CD4-positive, alpha-beta T cell treated with Interleukin-4 for 4 hours (primary cell): ENCODE measurements at regions not wholly inside any gene's neighbourhood (a gene's known extent, or its start where the extent isn't known, plus 50 kb on each side); places are given as distances from the start of the nearest gene placed in this dataset.

Experiments
- DNase-seq: peaks from one replicate; pipeline ENCODE4 v3.0.0-alpha.2; 2020

GRCh38 chr10:78770167-78771090, 298.3 kb upstream of the ZMIZ1 start:
- no peak for DNase-seq

DNA sequence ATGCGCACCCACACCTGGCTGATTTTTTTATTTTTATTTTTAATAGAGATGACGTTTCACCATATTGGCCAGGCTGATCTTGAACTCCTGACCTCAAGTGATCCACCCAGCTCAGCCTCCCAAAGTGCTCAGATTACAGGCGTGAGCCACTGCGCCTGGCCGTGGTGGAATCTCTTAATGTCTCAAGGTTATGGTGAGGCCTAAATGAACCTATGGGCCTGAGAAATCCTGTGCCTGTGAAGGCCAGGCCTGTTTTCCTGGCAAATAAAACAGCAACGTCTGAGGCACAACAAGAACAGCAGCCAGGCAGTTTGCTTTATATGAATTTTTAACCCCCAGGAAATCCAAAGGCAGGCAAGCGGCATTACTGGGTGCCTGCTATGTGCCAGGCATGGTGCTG, 297.5 kb upstream of the ZMIZ1 start:
- DNase-seq = no peak

DNA sequence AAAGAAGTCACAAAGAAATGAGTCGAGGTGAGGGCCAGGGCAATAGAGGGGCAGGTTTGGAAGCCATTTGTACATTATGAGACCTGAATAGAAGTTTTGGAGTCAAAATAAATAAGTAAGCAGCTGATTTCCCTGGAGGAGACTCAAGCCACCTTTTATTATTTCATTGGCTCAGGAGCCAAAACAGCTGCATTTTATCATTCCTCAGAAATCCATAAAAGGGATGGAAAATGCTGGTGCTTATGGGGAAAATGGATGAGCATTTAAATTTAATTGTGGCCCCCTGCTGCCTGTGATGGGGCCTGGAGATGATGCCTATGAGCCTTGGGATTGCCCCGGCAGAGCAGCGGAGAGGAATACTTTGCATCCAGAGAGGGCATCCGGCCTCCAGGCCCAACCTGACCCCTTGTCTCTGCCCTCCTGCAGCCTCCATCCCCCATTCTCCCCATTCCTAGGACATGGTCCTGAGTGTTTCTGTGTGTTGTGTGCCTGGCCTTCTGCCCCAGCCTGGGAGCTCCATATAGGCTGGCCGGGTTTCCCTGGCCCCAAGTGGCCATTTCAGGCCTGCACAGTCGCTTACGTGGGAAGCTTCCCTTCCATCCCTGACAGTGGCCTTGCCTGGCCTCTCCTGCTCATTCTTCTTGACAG, 296.8 kb upstream of the ZMIZ1 start:
- DNase-seq = no peak

- DNase-seq = no peak
Measured at GRCh38 chr10:78772486-78772885, 296.3 kb upstream of the ZMIZ1 start.

DNA sequence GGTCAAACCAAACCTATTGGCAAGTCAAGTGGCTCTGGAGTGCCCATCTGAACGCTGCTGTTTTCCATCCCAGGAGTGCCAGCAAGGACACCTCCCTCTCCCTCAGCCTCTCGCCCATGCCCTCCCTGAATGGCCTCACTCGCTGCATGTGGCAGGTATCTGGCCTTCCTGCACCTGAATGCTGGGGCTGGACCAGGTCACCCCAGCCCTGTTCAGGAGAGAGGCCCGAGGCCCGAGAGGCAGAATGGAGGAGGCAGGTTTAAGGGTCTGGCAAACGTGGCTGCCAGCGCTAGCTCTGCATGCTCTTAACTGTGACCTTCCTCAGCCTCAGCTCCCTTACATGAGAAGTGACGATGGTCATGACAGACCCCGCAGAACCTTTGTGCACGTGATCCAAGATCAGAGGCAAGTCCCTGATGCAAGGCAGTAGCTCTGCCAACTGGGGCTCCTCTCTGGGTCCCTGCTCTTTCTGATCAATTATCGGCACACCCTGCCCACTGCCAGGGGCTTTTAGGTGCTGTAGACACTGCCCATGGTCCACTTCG, 295.7 kb upstream of the ZMIZ1 start:
- DNase-seq = no peak

- no peak for DNase-seq
Measured at GRCh38 chr10:78774614-78774998, 294.2 kb upstream of the ZMIZ1 start.

DNA sequence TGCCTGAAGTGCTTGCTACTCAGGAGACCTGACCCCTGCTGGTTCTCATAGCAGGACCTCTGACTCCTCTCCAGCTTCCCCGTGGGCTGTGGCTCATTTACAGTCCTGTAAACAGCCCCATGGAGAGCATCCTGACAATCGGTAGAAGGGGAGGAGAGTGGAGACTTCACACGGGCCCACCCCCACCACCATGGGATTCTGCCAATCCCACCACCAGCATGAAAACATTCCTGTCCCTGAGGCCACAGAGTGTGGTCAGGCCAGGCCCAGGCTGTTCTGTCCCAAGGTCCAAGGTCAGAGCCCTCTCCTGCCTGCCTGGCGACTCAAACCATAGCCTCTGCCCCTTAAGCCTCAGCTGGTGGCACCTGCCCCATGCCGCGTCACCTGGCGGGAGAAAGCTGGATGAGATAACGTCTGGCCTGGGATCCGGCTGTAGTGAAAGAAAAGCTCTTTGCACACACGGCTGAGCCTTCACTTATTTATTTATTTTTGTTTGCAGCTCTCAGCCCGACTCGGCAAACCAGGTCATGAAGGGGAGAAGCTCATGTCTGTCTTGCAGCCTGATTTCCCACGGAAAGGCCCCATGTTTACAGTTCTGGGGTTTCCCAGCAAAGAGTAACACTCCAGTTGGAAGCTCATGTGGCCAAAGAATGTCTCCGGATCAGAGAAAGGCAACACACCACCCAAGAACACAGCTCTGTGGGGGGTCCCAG, 293.6 kb upstream of the ZMIZ1 start:
- no peak for DNase-seq

GRCh38 chr10:78775891-78776290, 292.9 kb upstream of the ZMIZ1 start:
- no peak for DNase-seq

DNA sequence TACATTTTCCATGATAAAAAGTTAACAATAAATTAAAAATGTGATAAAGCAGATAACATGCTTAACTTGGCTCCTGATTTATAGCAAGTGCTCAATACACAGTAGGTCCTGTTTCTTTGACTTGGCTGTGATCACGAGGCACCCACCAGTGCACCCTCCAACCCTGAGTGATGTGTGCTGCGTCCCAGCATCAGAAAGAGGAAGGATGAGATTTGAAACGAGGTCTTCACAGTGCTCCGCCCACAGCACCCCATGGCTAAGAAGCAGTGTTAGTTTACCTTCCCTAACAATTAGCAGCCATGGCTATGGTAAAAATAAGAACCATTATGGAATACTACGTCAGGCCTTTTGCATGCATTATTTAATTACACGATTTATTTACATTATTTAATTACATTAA, 292.0 kb upstream of the ZMIZ1 start:
- no peak for DNase-seq

DNA sequence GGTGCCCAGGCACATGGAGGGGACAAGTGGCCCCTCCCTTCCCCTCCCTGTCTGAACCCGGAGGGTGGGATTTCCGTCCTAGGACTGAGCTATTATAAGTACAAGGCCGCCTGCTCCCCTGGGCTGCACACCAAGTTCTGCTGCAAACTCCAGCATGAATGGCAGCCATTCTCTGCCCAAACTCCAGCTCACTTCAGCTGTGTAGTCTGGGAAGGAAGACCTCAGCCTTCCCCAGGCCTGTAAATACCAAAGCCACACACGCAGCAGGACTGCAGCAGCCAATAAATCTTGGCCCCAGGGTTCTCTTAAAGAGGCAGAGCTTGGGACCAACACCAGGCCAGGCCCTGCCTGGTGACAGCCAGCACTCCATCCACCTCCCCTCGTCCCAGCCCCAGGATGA, 291.3 kb upstream of the ZMIZ1 start:
- no peak for DNase-seq

GRCh38 chr10:78777867-78778266, 290.9 kb upstream of the ZMIZ1 start:
- DNase-seq = no peak

GRCh38 chr10:78778444-78779338, 290.1 kb upstream of the ZMIZ1 start:
- DNase-seq = no peak

DNA sequence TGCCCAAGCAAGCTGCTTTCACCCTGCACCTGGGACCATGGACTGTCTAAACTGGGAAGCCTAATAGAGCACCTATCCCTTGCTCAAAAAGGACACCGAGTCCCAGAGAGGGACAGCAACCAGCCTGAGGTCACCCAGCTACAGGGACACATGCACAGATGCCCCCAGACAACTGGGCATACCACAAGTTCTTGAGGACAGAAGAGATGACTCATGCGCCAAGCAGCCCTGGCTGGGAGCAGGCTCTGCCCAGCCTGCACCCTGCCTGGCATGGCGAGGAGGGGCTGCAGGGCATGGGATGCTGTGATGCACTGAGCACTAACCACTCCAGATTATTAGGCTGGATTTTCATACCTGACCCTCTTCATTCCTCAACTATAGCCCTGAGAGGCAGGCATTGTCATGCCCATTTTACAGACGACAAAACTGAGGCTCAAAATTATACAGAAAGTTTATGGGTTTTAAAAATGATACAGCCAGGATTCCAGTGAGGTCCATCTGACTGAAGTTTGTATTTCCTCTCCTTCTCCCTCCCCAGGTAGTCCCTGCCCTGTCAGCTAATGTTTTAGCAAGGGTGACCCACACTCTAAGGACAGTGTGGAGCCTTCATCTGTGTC, 289.3 kb upstream of the ZMIZ1 start:
- no peak for DNase-seq

- no peak for DNase-seq
Measured at GRCh38 chr10:78780551-78780961, 288.2 kb upstream of the ZMIZ1 start.

DNA sequence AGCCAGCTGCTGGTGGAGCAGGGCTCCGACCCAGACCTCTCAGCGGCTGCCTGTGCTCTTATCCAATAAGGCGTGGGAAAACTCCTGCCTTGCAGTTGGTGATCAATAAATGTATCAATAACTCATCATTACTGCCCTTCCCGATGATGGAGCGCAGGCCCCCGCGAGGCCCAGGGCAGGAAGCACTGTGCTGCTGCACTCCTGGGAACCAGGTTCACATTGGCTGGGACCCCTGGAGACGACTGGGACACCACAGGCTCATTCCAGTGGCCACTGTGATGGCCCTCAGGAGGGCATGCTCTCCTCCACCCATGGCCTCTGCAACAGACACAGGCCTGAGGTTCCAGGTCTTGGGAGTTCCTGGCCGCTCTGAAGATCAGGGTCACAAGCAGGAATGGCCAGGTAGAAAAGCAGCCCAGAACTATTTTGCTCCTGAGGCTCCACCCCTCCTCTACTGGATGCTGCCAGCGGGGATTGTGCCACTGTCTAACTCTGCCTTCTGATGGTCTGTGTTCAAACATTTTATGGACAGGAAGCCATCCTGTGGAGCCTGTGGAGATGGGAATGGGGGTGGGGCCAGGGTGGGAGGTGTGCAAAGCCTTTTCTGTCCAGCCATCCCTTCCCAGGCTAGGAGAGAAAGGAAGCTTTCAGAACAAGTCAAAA, 287.4 kb upstream of the ZMIZ1 start:
- no peak for DNase-seq

GRCh38 chr10:78781991-78782390, 286.8 kb upstream of the ZMIZ1 start:
- no peak for DNase-seq

DNA sequence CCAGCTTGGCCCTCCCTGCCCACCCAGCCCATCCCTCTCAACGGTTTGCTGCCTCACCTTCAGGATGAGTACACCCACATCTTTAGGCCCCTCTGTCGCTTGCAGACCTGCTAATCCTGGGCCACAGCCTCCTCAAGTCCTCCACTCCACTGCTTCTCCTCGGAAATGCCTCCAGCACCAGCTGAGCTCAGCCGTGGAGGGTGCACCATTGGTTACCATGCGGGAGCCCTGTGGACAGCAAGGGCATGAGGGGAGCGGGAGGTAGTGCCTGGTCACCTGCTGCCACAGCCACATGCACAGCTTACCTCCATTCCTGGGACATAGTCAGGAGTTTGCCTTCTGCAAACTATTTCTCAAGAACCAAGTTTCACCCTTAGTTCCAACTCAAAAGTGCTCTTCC, 286.3 kb upstream of the ZMIZ1 start:
- DNase-seq = no peak

- DNase-seq = no peak
Measured at GRCh38 chr10:78783753-78784152, 285.0 kb upstream of the ZMIZ1 start.

DNA sequence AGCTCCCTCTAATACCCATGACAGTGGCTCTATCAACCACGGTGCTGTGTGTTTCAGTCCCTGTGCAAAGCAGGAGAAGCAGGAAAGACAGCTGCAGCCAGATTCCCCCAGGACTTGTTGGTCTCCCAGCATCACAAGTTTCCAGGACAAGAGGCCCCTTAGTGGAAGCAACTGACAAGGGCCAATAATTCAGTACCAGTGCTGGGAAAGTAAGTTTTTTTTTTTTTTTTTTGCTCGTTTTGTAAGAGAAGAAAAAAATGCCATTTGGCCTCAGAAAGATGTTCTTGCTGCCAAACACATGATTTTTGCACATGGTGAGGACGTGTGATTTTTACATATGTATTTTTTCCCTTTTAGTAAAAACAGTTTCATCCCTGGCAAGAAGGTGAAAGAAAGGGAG, 284.2 kb upstream of the ZMIZ1 start:
- no peak for DNase-seq

DNA sequence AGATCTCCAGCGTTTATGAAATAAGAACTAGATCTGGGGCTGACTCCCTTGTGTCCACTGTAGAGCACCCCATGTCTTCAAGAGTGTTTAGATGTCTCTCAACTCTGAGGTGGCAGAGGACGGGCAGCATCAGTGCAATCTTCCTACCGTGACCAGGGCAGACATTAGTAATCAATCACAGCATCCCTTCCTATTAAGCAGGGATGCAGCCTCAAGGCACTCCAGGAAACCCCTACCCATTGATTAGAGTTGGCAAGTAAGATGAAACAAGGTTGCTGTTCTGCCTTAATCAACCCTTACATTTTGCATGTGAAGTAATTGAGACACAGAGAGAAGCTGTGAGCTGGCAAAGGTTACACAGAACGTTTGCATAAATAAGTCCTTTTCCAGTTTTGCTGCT, 283.7 kb upstream of the ZMIZ1 start:
- no peak for DNase-seq

GRCh38 chr10:78785991-78786390, 282.8 kb upstream of the ZMIZ1 start:
- no peak for DNase-seq
